ENCODE measurements at regions not wholly inside any gene's neighbourhood (a gene's known extent, or its start where the extent isn't known, plus 50 kb on each side); places are given as distances from the start of the nearest gene placed in this dataset.

DNA sequence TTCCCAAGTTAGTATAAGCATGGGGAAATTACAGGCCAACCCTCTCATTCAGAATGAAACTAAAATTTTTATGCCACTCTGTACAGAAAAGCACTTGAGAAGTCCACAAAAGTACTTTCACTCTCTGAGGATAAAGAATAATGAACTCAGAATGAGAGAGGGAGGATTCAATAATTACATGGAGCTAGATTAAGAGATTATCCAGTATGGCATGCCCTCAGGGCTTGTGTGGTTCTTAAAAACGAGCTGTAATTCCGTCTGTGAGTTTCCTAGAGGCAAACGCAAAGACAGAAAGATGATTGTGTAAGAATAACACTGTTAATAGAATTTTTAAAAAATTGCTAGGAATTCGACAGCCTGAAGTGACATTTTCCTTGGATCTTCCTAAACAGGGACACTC lies 126.8 kb upstream of the PTCH1 start:
- TF ChIP-seq CTCF (conservative IDR thresholded peaks at IDR 0.05; ENCODE audit: low read length) = no peak
- H3K4me3 ChIP-seq (ENCODE audit: low read length) = no peak overlapping the region
- no peak for DNase-seq (ENCODE audit: low read depth)

GRCh38 chr9:95642189-95642588 lies 125.4 kb upstream of the PTCH1 start:
- peak; percentile 11 for DNase-seq (ENCODE audit: low read depth)
- no peak for TF ChIP-seq CTCF (conservative IDR thresholded peaks at IDR 0.05; ENCODE audit: low read length)
- no peak overlapping the region for H3K4me3 ChIP-seq (ENCODE audit: low read length)

DNA sequence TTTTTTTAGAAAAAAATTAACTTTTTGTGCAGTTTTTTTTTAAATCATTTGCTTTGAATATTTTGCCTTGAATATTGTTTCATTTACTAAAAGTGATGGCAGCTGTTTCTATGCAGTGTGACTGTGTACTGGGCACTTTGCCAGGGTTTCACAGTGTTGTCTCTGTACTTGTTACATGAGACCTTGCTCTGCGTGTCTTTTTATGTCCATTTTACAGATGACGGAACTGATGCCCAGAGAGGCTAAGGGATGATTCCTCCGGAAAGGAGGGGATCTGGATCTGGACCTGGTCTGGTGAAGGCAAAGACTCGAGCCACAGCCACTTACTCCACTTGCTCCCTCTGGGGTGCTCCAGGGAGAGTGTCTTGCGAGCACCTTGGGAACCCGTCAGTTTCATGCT lies 124.8 kb upstream of the PTCH1 start:
- H3K4me3 ChIP-seq (ENCODE audit: low read length) = no peak overlapping the region
- no peak for DNase-seq (ENCODE audit: low read depth)
- no peak for TF ChIP-seq CTCF (conservative IDR thresholded peaks at IDR 0.05; ENCODE audit: low read length)

- TF ChIP-seq CTCF (conservative IDR thresholded peaks at IDR 0.05; ENCODE audit: low read length) = no peak
- H3K4me3 ChIP-seq (ENCODE audit: low read length) = no peak overlapping the region
- no peak for DNase-seq (ENCODE audit: low read depth)
These were observed 123.6 kb upstream of the PTCH1 start for GRCh38 chr9:95640336-95640735.

- TF ChIP-seq CTCF (conservative IDR thresholded peaks at IDR 0.05; ENCODE audit: low read length) = no peak
- no peak overlapping the region for H3K4me3 ChIP-seq (ENCODE audit: low read length)
- no peak for DNase-seq (ENCODE audit: low read depth)
These were observed 119.4 kb upstream of the PTCH1 start for GRCh38 chr9:95635986-95636671.

GRCh38 chr9:95634536-95634935 lies 117.8 kb upstream of the PTCH1 start:
- no peak for DNase-seq (ENCODE audit: low read depth)
- TF ChIP-seq CTCF (conservative IDR thresholded peaks at IDR 0.05; ENCODE audit: low read length) = no peak
- H3K4me3 ChIP-seq (ENCODE audit: low read length) = no peak overlapping the region

DNA sequence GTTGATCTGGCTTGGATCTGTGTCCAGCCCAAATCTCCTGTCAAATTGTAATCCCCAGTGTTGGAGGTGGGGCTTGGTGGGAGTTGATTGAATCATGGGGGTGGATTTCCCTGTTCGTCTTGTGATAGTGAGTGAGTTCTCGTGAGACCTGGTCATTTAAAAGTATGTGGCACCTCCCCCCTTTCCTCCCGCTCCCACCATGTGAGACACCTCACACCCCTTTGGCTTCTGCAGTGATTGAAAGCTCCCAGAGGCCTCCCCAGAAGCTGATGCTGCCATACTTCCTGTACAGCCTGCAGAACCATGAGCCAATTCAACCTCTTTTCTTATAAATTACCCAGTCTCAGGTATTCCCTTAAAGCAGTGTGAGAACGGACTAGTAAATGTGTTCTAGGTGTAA lies 117.3 kb upstream of the PTCH1 start:
- DNase-seq (ENCODE audit: low read depth) = no peak
- no peak for TF ChIP-seq CTCF (conservative IDR thresholded peaks at IDR 0.05; ENCODE audit: low read length)
- H3K4me3 ChIP-seq (ENCODE audit: low read length) = no peak overlapping the region

All from AG10803 (cell line).